GM23338 (cell line): ENCODE measurements at regions not wholly inside any gene's neighbourhood (a gene's known extent, or its start where the extent isn't known, plus 50 kb on each side); places are given as distances from the start of the nearest gene placed in this dataset.

Experiments used
- ATAC-seq: fragments of 200-7000 bp; cut with Tn5 transposase; 3 replicates; pipeline ENCODE4 v1.9.1; 2020
- DNase-seq: peaks from one replicate; pipeline ENCODE4 v3.0.0-alpha.2; 2015; ENCODE audit warnings: low spot score
- H2AFZ ChIP-seq: fragments of 200-600 bp; sonication (generic); 2 replicates; pipeline ENCODE4 v1.8.0; 2016; ENCODE audit warnings: antibody characterized with exemption, mild to moderate bottlenecking, moderate library complexity
- H3F3A ChIP-seq: fragments of 200-600 bp; sonication (generic); replicated peaks from 2 replicates; pipeline ENCODE4 v1.8.0; 2017; ENCODE audit warnings: antibody characterized with exemption, mixed run types, low read depth
- H3K27ac ChIP-seq: fragments of 200-600 bp; sonication (generic); 2 replicates; pipeline ENCODE4 v1.6.1; 2016; ENCODE audit warnings: low read depth
- H3K27me3 ChIP-seq: fragments of 200-600 bp; sonication (generic); 2 replicates; pipeline ENCODE4 v1.8.0; 2016; ENCODE audit warnings: mild to moderate bottlenecking, mixed run types, moderate library complexity; ENCODE audit not compliant: insufficient read depth
- H3K36me3 ChIP-seq: fragments of 200-600 bp; sonication (generic); 2 replicates; pipeline ENCODE4 v1.8.0; 2016; ENCODE audit warnings: mild to moderate bottlenecking; ENCODE audit not compliant: insufficient read depth
- H3K4me1 ChIP-seq: fragments of 200-600 bp; sonication (generic); 2 replicates; pipeline ENCODE4 v1.8.0; 2016; ENCODE audit warnings: mild to moderate bottlenecking, moderate library complexity; ENCODE audit not compliant: insufficient read depth
- H3K4me2 ChIP-seq: fragments of 200-600 bp; sonication (generic); 2 replicates; pipeline ENCODE4 v1.7.1; 2017; ENCODE audit warnings: mixed run types
- H3K4me3 ChIP-seq: fragments of 200-600 bp; sonication (generic); 2 replicates; pipeline ENCODE4 v1.6.1; 2016; ENCODE audit warnings: mixed run types
- H3K79me2 ChIP-seq: fragments of 200-600 bp; sonication (generic); replicated peaks from 2 replicates; pipeline ENCODE4 v1.8.0; 2017; ENCODE audit warnings: mild to moderate bottlenecking; ENCODE audit not compliant: insufficient read depth
- H3K9me2 ChIP-seq: fragments of 200-600 bp; sonication (generic); 2 replicates; pipeline ENCODE4 v1.8.0; 2017; ENCODE audit not compliant: insufficient read depth
- H4K20me1 ChIP-seq: fragments of 200-600 bp; sonication (generic); replicated peaks from 2 replicates; pipeline ENCODE4 v1.8.0; 2017; ENCODE audit warnings: mild to moderate bottlenecking; ENCODE audit not compliant: insufficient read depth
- H3K27ac Mint-ChIP-seq: 2 replicates; pipeline ENCODE4 v1.8.0; 2020; ENCODE audit warnings: inconsistent platforms, mild to moderate bottlenecking, moderate library complexity, mixed read lengths
- H3K27me3 Mint-ChIP-seq: 3 replicates; pipeline ENCODE4 v1.8.0; 2022; ENCODE audit warnings: low read depth, mild to moderate bottlenecking, moderate library complexity, mixed read lengths, inconsistent platforms; ENCODE audit not compliant: insufficient read depth, poor library complexity
- H3K36me3 Mint-ChIP-seq: 3 replicates; pipeline ENCODE4 v1.8.0; 2021; ENCODE audit warnings: low read depth, mild to moderate bottlenecking, inconsistent platforms, moderate library complexity, mixed read lengths
- H3K4me1 Mint-ChIP-seq: 3 replicates; pipeline ENCODE4 v1.8.0; 2020; ENCODE audit warnings: mild to moderate bottlenecking, inconsistent platforms, mixed read lengths
- H3K4me3 Mint-ChIP-seq: 3 replicates; pipeline ENCODE4 v1.8.0; 2021; ENCODE audit warnings: moderate library complexity, mild to moderate bottlenecking, inconsistent platforms, mixed read lengths
- H3K9me3 Mint-ChIP-seq: 3 replicates; pipeline ENCODE4 v1.8.0; 2020; ENCODE audit warnings: moderate library complexity, mild to moderate bottlenecking, inconsistent platforms, mixed read lengths
- CREB1 ChIP-seq: fragments of 250-450 bp; sonication (Bioruptor Pico); IDR thresholded peaks from 2 replicates; pipeline ENCODE4 v1.5.0; 2020; ENCODE audit warnings: low read depth, mild to moderate bottlenecking, moderate library complexity
- ETS1 ChIP-seq: IDR thresholded peaks from 2 replicates; pipeline ENCODE4 v1.6.1; 2016; ENCODE audit warnings: antibody characterized with exemption
- EZH2 ChIP-seq: fragments of 200-600 bp; sonication (generic); IDR thresholded peaks from one replicate; pipeline ENCODE4 v1.8.0; 2017; ENCODE audit warnings: antibody characterized with exemption, mild to moderate bottlenecking, low read depth; ENCODE audit not compliant: unreplicated experiment
- EZH2phosphoT487 ChIP-seq: fragments of 200-600 bp; sonication (generic); IDR thresholded peaks from one replicate; pipeline ENCODE4 v1.8.1; 2018; ENCODE audit warnings: antibody characterized with exemption; ENCODE audit not compliant: unreplicated experiment
- JUNB ChIP-seq: IDR thresholded peaks from one replicate; pipeline ENCODE4 v1.6.1; 2016; ENCODE audit warnings: antibody characterized with exemption; ENCODE audit not compliant: unreplicated experiment
- NANOG ChIP-seq: IDR thresholded peaks from 2 replicates; pipeline ENCODE4 v1.6.1; 2016; ENCODE audit warnings: antibody characterized with exemption, borderline replicate concordance
- POLR2AphosphoS5 ChIP-seq: IDR thresholded peaks from 2 replicates; pipeline ENCODE4 v1.6.1; 2016; ENCODE audit warnings: antibody characterized with exemption, low read depth
- REST ChIP-seq: IDR thresholded peaks from one replicate; pipeline ENCODE4 v1.6.1; 2018; ENCODE audit warnings: antibody characterized with exemption; ENCODE audit not compliant: unreplicated experiment
- STAT1 ChIP-seq: IDR thresholded peaks from one replicate; pipeline ENCODE4 v1.6.1; 2016; ENCODE audit warnings: antibody characterized with exemption; ENCODE audit not compliant: unreplicated experiment
- ZNF114 ChIP-seq: fragments of 250-450 bp; sonication (Bioruptor Pico); IDR thresholded peaks from 2 replicates; pipeline ENCODE4 v1.5.0; 2020; ENCODE audit warnings: mild to moderate bottlenecking, moderate library complexity
- ZNF331 ChIP-seq: fragments of 250-450 bp; sonication (Bioruptor Pico); IDR thresholded peaks from 2 replicates; pipeline ENCODE4 v1.5.0; 2020; ENCODE audit warnings: low read depth, mild to moderate bottlenecking, moderate library complexity
- TF ChIP-seq, protein P1 (sequence below), 2 experiments: fragments of 200-600 bp in 1 of 2; sonication (generic) in 1 of 2; conservative IDR thresholded peaks; 2 replicates each; pipeline versions ENCODE4 v1.5.1 to v1.6.1; 2016 to 2017; ENCODE audit warnings: antibody characterized with exemption in 2 of 2, low read depth in 2 of 2, mild to moderate bottlenecking in 2 of 2, moderate library complexity in 1 of 2

DNA sequence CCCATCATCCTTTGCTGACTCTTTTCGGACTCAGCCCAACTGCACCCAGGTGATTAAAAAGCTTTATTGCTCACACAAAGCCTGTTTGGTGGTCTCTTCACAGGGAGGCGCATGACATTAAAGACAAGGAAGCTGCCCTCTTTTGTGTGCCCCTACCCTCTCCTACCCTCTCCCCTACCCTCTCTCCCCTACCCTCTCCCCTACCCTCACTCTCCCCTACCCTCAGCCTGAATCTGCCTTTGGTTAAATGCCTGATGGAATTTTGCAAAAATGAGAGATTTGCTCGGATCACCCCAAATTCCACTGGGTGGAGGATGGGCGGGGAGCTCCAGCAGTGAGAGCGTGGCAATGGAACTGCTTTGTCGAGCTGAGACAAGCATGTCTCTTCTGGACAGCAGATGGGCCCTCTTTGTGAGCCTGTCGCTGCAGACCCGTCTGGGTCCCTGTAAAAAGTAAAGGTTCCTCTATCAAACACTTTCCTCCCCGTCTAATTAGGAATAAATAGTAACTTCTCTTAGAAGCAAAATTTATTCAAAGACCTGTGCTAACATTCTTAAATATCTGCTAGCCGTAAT is 76.4 kb upstream of the MLN start (continued):
- no peak for TF ChIP-seq REST
- no peak for TF ChIP-seq EZH2phosphoT487
- TF ChIP-seq ZNF331 (CRISPR knock-in tag) = no peak
- TF ChIP-seq CREB1 = no peak

GRCh38 chr6:33878562-33878961 is 74.8 kb upstream of the MLN start:
- H3K4me1 Mint-ChIP-seq = peaks cover 24% of the 10 kb centered on the region
- no peak overlapping the region for H3K4me3 Mint-ChIP-seq
- TF ChIP-seq CREB1 (no peak), EZH2 (no peak), EZH2phosphoT487 (no peak), POLR2AphosphoS5 (no peak), STAT1 (no peak), ZNF114 (no peak), ZNF331 (CRISPR knock-in tag) (no peak), JUNB (no peak), REST (no peak), NANOG (no peak), ETS1 (no peak)
- TF ChIP-seq, protein P1, sequence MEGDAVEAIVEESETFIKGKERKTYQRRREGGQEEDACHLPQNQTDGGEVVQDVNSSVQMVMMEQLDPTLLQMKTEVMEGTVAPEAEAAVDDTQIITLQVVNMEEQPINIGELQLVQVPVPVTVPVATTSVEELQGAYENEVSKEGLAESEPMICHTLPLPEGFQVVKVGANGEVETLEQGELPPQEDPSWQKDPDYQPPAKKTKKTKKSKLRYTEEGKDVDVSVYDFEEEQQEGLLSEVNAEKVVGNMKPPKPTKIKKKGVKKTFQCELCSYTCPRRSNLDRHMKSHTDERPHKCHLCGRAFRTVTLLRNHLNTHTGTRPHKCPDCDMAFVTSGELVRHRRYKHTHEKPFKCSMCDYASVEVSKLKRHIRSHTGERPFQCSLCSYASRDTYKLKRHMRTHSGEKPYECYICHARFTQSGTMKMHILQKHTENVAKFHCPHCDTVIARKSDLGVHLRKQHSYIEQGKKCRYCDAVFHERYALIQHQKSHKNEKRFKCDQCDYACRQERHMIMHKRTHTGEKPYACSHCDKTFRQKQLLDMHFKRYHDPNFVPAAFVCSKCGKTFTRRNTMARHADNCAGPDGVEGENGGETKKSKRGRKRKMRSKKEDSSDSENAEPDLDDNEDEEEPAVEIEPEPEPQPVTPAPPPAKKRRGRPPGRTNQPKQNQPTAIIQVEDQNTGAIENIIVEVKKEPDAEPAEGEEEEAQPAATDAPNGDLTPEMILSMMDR (conservative IDR thresholded peaks at IDR 0.05; ENCODE audit: low read depth in 2 of 2) = no peak

More at GRCh38 chr6:33878562-33878961, 74.8 kb upstream of the MLN start:
- Histone ChIP-seq H3K4me2 (no peak overlapping the region), H3K4me1 (peaks cover 14% of the 10 kb centered on the region; the same call in 1 of the 2 replicates), H3K79me2 (no peaks in the 10 kb centered on the region), H3K27ac (no peak overlapping the region), H3K9me2 (0 out of 2 replicates have a peak, but pooled peaks cover 5% of the 10 kb centered on the region), H2AFZ (no peak overlapping the region), H4K20me1 (no peaks in the 10 kb centered on the region), H3F3A (no peaks in the 10 kb centered on the region), H3K27me3 (no peaks in the 10 kb centered on the region), H3K4me3 (no peak overlapping the region), H3K36me3 (no peaks in the 10 kb centered on the region)
- Mint-ChIP-seq H3K27ac (no peak overlapping the region), H3K36me3 (no peaks in the 10 kb centered on the region), H3K9me3 (no peaks in the 10 kb centered on the region), H3K27me3 (peaks cover 4% of the 10 kb centered on the region)
- DNase-seq (no peak), ATAC-seq (no peak)
